ENCODE measurements at regions not wholly inside any gene's neighbourhood (a gene's known extent, or its start where the extent isn't known, plus 50 kb on each side); places are given as distances from the start of the nearest gene placed in this dataset.

DNA sequence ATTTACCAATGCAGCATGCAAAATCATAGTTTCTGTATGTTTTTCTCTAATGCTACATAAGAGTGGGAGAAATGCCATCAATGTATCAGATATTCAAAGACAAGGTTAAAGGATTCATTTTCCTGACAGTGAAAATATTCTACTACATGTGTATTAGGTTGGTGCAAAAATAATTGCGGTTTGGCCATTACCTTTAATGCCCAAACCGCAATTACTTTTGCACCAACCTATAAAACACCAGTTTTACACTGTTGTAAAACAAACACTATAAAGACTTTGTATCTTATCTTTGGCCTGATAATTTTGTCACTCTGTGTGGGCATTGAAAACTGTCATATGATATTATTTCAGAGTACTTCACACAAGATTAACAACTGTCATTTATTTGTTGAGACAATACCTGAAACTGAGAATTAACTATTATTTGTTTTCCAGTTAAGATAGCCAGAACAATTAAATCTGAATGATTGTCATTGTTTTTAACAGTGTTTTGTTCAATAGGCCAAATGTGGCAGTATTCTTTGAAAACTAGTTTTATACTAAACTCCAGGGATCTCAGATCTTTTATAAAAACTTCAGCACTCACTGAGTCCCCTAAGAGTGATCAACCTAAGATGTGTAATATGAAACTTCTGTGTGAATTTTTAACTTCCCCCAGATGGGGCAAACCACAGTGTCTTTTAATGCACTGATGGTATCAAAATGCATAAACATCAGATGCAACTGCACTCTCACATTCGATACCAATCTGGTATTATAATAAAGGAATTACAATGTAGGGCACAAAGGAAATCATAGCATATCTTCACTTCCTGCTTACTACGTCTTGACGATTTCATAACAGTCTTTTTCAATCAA, 53.8 kb upstream of the FBN2 start:
- no peak for DNase-seq

DNA sequence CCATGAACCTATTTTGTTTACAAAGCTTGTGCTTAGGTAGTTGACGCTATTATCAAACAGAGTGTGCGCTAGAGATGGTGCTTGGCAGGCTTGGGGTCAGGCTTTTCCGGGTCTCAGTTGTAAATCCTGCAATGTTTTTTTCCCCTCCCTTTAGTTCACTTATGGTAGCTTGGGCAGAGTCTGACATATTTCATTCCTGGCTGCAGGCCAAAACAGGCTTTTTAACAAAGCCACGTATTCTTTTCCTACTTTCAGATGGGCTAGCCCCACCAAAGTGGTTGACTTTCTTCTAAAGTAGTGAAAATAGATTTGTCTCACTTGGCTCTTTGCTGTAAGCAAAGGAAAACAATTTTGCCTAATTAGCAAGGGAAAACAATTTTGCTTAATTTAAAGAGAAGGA, 58.0 kb upstream of the FBN2 start:
- DNase-seq: no peak

DNA sequence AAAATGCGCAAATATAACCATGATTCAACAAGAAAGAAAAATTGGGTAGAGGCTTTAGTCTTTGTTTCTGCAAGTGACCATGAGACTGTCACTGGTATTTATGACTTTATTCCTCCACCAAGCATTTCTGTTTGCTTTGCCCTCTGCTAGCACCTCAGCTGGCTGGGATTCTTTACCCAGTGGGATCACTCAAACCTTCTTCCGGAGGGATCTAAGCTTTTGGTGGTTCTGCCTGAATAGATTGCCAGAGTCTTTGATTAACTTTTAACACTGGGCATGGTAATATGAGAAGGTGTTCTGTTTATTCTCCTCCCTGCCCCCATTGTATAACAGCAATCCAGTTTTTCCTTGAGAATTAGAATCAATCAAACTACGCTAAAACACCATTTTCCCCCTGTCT, 59.1 kb upstream of the FBN2 start:
- DNase-seq: no peak

DNA sequence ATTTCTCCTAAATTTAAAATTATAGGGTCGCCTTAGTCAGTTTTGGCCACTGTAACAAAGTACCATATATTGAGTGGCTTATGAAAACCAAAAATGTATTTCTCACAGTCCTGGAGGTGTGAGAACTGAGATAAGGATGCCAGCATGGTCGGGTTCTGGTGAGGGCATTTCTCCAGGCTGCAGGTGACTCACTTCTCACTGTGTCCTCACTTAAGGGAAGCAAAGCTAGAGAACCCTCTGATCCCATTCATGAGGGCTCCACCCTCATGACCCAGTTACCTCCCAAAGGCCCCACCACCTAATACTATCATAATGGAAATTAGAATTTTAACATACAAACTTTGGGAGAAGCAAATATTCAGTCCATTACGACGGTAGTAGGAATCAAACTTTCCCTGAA, 75.1 kb upstream of the FBN2 start:
- DNase-seq: no peak

DNA sequence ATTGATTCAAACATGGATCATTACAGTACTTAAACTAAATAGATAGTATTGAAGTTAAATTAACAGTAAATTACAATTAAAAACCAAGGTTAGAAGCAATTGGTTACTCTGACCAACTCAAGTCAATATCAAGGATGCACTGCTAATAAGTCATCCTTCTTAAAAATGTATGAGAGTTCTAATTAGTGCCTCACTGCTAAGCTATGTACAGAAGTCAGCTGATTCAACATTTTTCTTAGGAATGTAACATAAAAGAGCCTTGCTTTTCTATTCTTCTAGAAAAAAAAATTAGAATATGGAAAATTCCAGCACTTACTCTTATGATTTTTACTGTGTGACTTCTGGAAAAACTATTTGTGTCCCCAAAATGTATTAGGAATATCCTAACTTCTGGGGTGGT, 75.7 kb upstream of the FBN2 start:
- no peak for DNase-seq

DNA sequence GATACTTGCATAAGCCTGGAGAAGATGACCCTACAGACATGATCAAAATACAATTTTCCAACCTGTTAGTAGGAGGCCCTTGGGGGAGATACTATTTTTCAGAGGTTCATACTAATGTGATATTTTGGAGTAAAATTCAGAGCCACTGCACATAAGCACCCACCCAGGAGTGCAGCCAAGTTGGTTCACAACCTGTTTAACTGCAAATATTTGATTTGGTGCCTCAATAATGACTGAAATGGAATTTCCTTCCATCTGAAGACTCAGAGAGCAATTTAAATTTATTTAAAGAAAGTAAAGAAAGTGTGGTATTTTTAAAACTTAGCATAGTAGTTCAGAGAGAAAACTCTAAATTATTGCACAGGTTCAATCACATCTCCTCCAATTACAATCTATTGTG, 77.5 kb upstream of the FBN2 start:
- no peak for DNase-seq

DNA sequence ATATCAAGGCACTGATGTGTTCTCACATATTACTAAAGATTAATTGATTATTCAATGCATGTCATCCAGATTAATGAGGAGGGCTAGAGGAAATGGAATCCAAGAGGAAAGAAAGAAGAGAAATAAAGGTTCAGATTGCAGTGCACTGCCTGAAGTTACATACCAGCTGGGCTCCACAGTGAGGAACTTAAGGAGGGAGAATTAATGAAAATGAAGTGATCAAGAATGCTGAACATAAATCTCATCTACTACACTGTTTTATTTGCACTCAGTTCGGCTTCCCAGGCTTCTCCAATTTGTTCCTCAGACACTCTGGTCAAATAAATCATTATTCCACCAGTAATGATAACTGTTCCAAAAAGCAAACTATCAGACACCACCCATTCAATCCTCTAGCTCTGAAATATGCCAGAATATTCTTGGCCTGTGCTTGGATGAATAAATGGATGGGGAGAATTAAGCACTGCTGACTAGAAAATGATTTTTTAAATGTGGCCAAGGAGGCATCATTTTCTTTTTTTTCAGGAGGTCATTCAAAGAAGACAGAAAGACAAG, 88.6 kb upstream of the FBN2 start:
- DNase-seq: no peak

DNA sequence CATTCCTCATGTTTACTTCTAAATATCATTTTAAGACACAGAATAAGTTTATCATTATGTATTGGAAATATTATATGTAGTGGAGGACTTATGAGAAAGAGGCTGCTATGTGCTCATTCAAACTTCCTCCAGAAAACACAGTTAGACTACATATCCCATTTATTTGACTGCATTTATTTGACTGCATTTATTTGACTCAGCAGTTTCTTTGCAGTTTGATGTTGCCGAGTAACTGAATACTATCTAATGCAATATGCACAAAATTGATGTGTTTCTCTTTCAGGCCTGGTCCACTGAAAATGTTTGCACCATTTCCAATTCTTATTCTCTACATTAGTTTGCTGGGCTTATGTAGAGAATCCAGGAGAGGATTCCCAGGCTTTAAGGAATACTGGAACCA, 89.9 kb upstream of the FBN2 start:
- DNase-seq: no peak

DNA sequence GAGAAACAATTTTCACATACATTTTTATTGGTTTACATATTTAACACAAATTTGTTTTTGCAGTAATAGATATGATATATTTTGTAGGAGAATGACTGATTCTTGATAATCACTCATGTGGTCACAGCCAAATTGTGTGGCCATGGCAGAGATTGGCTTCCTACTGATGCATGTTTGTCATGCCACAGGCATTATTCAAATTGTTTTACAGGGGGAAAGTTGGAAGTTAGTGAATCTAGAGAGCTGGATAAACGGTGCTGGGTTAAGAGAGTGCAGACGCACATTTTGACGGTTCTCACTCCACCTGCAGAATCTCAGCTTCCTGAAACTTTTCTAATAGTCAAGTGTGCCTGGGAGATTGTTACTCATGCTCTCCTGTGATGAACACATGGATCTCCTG, 91.1 kb upstream of the FBN2 start:
- DNase-seq: no peak

DNA sequence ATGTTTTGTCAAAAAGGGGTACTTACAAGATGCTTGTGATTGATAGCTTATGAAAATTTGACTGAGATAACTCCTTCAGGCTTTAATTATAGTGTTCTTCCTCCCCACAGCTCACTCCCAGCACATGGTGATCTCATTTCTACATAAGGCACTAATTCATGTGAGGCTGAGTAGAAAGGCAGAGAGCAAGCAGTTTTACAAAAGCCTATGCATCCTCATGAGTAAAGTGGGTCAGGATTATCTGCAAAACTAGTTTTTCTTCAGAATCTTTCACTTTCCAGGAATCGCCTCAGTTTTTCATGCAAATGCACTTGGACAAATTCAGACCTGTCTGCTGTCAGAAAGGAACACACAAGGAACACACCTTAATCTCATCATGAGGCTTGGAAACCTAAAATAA, 92.1 kb upstream of the FBN2 start:
- no peak for DNase-seq

DNA sequence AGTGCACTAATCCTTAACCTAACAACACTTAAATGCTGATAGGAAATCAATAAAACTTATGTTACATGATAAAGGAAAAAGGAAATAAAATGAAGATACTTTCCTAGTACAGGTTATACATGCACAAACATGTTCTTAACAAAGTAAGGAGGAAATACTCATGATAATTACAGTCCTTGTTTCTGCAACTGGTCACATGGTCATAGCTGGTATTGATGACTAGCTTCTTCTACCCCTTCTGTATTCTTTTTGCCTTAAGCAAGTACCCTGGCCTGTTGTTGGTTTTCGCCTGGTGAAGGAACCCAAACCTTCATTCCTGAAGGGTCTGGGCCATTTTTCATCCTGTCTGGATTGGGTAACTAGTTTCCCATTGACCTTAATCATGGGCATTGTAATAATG, 93.7 kb upstream of the FBN2 start:
- no peak for DNase-seq

DNA sequence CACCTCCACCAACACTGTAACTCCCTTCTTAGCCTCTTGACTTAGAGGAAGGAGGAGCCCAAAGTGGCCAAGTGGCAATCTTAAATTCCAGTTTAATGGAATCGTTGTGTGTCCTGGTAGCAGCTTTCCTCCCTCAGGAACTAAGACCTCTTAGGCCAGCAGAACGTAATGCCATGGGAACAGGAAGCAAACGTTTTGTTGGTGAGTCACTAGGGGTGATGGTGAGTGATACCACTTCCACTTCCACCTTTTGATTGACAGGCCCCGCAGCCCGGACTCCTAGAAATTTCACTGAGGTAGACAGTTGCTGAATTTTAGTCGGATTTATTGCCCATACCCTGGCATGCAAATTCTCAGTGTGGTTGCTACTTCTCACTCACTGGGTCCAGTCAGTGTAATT, 94.2 kb upstream of the FBN2 start:
- no peak for DNase-seq

DNA sequence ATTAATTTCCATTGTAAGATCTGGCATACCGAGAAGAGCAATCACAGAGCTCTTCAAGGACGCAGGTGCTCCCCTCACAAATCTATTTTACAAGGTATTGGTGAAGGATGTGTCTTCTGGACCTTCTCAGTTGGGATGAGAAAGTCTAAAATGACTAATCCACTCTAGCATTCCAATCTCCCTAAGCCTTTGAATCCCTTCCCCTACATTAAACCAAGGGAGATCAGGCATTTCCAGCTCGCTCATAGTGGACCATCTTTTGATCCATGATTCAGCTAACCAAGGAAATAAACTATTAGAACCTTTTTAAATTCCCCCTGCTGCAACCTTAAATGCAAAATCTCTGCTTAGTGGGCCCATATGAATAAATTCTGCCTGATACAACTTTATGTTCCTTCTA, 95.9 kb upstream of the FBN2 start:
- no peak for DNase-seq

DNA sequence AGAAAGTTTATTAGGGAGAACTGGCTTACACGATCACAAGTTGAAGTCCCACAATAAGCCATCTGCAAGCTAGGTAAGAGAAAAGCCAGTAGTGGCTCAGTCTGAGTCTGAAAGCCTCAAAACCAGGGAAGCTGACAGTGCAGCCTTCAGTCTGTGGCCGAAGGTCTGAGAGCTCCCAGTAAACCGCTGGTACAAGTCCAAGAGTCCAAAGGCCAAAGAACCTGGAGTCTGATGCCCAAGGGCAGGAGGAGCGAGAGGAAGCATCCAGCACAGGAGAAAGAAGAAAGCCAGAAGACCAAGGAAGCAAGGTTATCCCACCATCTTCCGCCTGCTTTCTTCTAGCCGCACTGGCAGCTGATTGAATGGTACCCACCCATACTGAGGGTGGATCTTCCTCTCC, 97.3 kb upstream of the FBN2 start:
- DNase-seq: no peak

DNA sequence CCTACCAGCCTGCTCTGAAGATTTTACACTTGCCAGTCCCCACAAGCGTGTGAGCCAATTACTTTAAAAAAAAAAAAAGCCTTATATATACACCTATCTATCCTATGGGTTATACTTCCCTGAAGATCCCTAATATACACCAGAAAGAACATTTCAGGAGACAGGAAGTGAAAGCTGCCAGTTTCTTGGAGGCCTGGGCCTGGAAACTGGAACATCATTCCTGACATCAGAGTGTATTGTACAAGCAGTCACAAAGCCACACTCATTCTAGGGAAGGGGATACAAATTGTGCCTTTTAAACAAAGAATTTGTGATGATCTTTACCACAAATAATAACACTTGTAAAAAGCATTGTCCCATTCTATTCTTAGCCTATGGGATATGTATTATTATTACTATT, 98.3 kb upstream of the FBN2 start:
- DNase-seq: no peak

DNA sequence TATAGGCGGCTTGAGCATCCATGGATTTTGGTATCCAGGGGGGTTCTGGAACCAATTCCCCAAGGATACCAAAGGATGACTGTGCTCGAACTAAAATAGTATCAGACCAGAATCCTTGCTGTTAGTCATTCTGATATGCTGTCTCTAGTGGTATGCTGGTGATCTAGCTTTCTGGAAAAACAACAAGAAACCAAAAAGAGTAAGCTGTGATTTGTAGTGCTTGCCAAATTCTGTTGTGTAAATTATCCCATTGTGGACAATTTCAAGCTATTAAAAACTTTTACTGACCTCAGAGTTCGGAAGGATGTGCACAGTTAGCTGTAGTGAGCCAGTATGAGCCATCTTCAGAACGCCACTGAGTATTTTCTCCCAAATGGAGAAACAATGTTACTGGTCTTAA, 99.0 kb upstream of the FBN2 start:
- DNase-seq: no peak

DNA sequence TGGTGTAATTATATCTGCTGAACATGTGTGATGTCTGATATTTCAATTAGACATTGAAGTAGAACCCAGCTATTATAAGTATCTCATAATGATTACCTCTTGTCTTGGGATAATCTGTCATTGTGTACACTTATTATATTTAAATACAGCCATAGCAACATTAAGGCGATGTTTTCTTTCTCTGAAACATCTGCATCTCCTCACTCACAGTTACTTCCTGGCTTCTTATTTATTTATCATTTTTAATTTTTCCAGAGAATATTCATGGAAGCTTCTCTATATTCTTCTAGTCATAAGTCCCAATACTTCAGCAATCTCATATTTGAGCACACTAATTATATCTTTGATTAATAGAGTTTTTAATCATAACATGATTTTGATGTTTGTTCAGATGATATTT, 103.8 kb upstream of the FBN2 start:
- no peak for DNase-seq

DNA sequence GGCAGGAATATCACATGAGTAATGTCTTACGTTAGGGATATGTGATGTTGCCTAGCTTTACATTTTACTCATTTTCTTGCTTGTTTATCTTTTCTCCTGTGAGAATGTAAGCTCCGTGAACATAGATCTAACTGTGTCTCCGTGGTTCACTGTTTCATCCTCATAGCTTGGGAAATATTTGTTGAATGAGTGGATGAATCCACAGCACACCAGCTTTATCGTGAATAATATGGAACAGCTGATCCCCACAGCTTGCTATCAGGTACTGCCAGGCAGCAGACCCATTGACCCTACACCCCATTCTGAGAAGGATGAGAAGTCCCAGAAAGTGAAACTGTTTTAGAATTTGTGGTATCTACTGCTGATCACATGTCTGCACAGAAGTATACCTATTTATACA, 106.8 kb upstream of the FBN2 start:
- no peak for DNase-seq

DNA sequence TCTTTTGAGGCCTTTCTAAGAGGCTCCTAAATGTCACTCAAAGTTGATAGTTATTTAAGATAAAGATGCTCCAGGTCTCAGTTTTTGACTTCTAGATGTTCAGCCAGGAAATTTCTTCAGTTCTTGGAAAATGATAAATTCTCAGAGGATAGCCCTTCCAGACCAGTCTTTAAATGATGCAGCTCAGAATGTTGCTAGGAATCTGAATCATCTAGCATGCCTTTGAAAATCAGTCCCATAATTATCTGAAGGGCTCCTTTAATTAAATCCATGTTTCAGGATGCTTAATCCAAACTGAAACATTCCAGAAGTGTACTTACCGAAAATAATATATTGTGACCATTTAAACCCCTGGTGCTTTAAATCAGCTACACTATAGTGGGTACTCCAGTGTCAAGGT, 107.5 kb upstream of the FBN2 start:
- no peak for DNase-seq

DNA sequence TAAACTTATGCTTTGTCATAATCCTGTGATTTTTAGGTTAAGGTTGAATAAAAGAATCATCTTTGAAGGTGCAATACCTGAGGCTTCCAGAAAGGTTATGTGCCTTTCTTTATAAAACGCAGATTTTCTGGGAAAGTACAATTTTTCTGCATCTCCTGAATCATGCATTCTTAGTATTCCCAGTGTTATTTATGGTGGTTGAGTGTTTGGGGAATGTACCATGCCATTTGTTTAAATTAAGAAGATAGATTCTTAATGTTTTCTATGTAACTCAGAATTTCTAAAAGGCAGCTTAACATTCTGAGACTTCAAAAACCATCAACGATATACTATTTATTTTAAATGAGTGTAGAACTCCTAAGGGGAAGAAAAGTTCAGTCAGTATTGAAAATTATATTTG, 108.1 kb upstream of the FBN2 start:
- DNase-seq: no peak

DNA sequence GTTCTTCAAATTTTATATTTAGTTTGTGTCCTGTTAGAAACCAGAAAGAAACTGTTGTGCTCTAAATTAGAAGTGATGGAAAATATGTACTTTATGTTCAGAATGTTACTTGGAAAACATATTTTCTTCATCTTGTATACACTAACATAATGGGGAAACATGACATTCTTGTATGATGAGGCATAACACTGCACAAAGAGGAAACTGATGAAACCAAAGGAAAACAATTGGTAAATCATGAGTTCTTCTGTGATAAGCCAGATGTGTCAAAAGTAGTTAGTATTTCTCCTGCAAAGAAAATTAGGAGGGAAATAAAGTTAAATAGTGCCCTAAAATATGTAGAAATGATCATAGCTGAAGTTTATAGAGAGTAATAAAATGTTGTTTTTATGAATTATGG, 111.1 kb upstream of the FBN2 start:
- DNase-seq: no peak

DNA sequence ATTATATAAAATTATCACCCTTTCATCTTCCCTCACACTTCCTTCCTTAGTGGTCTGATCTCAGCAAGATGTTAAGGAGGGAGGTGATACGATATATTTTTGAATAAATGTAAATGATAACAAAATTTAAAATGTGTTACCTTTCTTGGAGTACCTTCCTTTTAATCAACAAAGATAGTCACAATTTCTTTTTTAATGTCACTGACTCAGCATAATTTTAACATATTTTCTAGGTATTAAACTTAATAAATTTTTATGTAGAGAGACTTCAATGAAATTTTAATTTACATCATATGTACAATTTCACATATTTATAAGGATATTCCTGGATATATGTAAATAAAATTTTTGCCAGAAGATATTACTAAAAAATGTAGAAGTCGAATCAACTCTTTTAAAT, 125.0 kb upstream of the FBN2 start:
- DNase-seq: no peak

DNA sequence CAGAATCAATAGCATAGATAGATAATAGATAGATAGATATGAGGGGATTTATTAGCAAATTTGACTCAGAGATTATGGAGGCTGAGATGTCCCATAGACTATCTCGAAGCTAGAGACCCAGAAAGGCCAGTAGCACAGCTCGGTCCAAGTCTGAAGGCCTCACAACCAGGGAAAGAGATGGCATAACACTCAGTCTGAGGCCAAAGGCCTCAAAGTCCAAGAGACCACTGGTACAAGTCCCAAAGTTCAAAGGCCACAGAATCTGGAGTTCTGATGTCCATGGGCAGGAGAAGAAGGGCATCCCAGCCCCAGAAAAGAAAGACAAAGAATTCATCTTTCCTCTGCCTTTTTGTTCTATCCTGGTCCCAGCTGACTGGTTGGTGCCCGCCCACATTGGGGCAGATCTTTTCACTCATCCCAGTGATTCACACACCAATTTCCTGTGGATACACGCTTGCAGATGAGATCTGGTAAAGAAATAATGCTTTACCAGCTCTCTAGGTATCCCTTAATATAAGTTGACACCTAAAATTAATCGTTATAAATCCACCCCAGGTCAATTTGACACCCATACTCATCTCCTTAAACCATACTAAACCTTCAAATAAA, 127.8 kb upstream of the FBN2 start:
- no peak for DNase-seq

DNA sequence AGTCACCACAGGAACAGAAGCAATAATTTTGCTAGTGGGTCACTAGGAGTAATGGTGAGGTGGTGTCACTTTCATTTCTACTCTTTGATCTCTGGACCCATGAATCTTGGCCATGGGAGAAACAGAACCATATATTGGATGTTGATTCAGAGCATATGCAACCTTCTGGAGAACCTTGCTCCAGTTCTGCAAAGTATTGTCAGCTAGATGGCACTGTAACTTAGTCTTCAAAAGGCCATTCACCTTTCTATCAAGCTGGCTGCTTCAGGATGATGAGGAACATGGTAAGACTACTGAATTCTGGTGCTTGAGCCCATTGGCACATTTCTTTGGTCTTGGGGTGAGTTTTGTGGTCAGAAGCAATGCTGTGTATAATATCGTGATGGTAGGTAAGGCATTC, 129.1 kb upstream of the FBN2 start:
- no peak for DNase-seq

DNA sequence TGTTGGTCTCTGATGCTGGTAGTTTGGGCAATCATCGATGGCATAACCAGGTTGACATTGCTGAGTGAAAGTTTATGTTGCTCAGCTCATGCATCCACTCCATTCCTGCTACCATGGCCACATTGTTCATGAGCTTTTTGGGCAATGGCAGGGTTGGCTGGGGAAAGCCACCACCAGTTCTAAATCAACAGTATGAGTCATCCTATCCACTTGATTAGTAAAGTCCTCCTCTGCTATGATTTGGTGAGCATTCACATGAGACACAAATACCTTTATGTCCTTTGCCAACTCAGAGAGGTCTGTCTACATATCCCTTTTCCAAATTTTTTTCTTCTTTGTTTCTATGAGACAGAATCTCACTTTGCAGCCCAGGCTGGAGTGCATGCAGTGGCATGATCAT, 129.7 kb upstream of the FBN2 start:
- no peak for DNase-seq
